ENCODE measurements at regions not wholly inside any gene's neighbourhood (a gene's known extent, or its start where the extent isn't known, plus 50 kb on each side); places are given as distances from the start of the nearest gene placed in this dataset.

DNA sequence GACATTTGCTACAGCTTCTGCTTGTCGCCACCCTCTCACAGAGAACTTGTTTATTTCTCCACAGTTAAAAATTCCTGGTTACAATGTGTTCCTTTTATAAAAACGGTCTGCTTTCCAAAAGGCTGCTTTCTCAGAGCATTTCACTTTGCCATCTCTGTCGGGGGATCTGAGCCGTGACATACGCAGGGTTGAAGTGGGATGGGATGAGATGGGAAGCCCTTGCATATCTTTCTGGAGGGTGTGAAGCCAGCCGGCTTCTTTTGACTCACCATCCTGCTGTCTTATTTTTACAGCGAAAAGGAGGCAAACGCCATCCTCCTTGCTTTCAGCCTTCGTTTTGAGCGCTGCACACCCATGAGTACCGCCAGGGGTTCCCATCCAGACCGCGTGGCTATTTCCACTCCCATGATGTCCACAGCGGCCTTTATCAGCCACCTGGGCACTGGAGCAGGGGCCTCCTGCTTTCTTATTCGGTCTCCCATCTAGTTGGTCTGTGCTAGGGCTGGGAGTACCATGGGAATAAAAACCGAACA is 99.8 kb upstream of the GATB start:
- H3K9me3 ChIP-seq, result peaks cover 0 to 2% (median 0%) of the 10 kb centered on the region in 11 donors
- no peak overlapping the region for H3K4me3 ChIP-seq

DNA sequence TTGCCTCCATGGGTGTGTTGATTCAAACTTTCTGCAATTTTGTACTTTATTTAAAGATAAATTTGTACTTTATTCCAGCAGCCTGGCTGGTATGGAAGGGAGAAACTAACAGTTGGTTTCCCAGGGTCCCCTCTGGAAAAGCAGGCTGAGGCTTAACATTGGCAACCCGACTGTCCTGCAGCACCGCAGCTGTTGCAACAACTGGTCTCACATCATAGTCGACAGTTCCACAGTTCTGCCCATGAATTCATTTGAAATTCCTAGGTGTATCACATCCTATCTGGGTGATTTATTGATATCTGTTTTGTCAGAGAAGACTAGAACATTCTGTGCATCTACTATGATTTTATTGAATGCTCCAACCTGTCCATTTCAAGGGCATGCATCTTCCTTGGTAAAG is 98.8 kb upstream of the GATB start:
- peaks cover 0 to 6% (median 0%) of the 10 kb centered on the region in 11 donors for H3K9me3 ChIP-seq
- H3K27ac ChIP-seq, result no peak overlapping the region
- ATAC-seq (no peak), DNase-seq (no peak)
- 88% methylated on average over 3 of the region's 3 CpGs for WGBS, 2 donors
- H3K4me1 ChIP-seq, result peaks cover 0 to 9% (median under 1%) of the 10 kb centered on the region in 9 donors
- no peaks in the 10 kb centered on the region for H3K36me3 ChIP-seq
- intact Hi-C loops (cut with DNase I), result no loop called here
- H3K4me3 ChIP-seq, result no peak overlapping the region
- no peaks in the 10 kb centered on the region for H3K27me3 ChIP-seq
- TF ChIP-seq, protein P1, sequence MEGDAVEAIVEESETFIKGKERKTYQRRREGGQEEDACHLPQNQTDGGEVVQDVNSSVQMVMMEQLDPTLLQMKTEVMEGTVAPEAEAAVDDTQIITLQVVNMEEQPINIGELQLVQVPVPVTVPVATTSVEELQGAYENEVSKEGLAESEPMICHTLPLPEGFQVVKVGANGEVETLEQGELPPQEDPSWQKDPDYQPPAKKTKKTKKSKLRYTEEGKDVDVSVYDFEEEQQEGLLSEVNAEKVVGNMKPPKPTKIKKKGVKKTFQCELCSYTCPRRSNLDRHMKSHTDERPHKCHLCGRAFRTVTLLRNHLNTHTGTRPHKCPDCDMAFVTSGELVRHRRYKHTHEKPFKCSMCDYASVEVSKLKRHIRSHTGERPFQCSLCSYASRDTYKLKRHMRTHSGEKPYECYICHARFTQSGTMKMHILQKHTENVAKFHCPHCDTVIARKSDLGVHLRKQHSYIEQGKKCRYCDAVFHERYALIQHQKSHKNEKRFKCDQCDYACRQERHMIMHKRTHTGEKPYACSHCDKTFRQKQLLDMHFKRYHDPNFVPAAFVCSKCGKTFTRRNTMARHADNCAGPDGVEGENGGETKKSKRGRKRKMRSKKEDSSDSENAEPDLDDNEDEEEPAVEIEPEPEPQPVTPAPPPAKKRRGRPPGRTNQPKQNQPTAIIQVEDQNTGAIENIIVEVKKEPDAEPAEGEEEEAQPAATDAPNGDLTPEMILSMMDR (IDR thresholded peaks at IDR 0.05), result no peak

More for the DNA sequence above, 99.8 kb upstream of the GATB start:
- ATAC-seq (no peak), DNase-seq (no peak)
- Histone ChIP-seq H3K36me3 (no peaks in the 10 kb centered on the region), H3K27me3 (no peaks in the 10 kb centered on the region), H3K4me1 (peaks cover 0 to 19% (median 10%) of the 10 kb centered on the region in 9 donors), H3K27ac (no peak overlapping the region)
- 77 to 88% methylated on average over 16 of the region's 16 CpGs for WGBS, 2 donors
- TF ChIP-seq, protein P1 (IDR thresholded peaks at IDR 0.05), result no peak
- intact Hi-C loops (cut with DNase I), result no loop called here

- no peak for ATAC-seq
- H3K27me3 ChIP-seq, result no peaks in the 10 kb centered on the region
- no peak overlapping the region for H3K4me3 ChIP-seq
- H3K4me1 ChIP-seq, result peaks cover 0 to 8% (median 0%) of the 10 kb centered on the region in 9 donors
- DNase-seq, result no peak
- H3K36me3 ChIP-seq, result no peaks in the 10 kb centered on the region
- TF ChIP-seq, protein P1 (IDR thresholded peaks at IDR 0.05), result no peak
- intact Hi-C loops (cut with DNase I), result no loop called here
- WGBS, 2 donors, result 88 to 91% methylated on average over 4 of the region's 4 CpGs
- H3K27ac ChIP-seq, result no peak overlapping the region
- peaks cover 0 to 6% (median 0%) of the 10 kb centered on the region in 11 donors for H3K9me3 ChIP-seq
These were observed 97.5 kb upstream of the GATB start for GRCh38 chr4:151858356-151858755.

DNA sequence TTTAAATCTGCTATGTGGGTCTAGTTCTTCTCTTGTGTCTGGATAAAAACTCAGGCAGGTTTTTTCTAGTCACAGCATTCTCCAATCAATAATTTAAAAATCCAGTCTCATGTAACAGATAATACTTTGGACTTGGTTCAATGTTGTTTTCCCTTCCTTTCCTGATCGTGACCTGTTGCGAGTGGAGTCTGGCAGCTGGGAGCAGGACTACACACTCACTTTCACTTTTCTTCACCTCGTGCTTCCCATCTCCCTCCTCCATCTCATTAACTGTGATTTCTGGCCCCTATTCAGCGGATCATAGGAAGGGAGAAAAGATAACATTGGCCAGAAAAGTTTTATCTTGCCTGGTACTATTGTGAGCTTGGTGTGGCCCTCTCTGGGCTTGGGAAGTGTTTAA is 96.6 kb upstream of the GATB start:
- Histone ChIP-seq H3K4me3 (peak overlapping the region in 3 of 10 donors; percentile 3 to 14 (median 6)), H3K27ac (no peak overlapping the region), H3K36me3 (no peaks in the 10 kb centered on the region), H3K27me3 (no peaks in the 10 kb centered on the region), H3K9me3 (peaks cover 0 to 6% (median 0%) of the 10 kb centered on the region in 11 donors), H3K4me1 (peaks cover 0 to 12% (median 0%) of the 10 kb centered on the region in 9 donors)
- intact Hi-C loops (cut with DNase I), result no loop called here
- DNase-seq, result no peak
- 8 to 13% methylated on average over 4 of the region's 4 CpGs for WGBS, 2 donors
- TF ChIP-seq, protein P1 (IDR thresholded peaks at IDR 0.05), result no peak
- ATAC-seq, result no peak

All from heart right ventricle (tissue), 16 donors.